NK-92 treated with Interleukin-12 subunit alpha and Interleukin-12 subunit beta, amount 100 ng/mL, for 24 hours (cell line): ENCODE measurements at regions not wholly inside any gene's neighbourhood (a gene's known extent, or its start where the extent isn't known, plus 50 kb on each side); places are given as distances from the start of the nearest gene placed in this dataset.
"Not testable (repeated sequence)": the region's sequence is repeated elsewhere in the genome, so short reads cannot be mapped to it uniquely, and the experiment has no call there.

Experiments
- DNase-seq: peaks from one replicate; lab custom pipeline; 2025; lab: John Stamatoyannopoulos, UW

GRCh38 chr2:198296665-198297308 lies 492.4 kb downstream of the PLCL1 start:
- peak; percentile 12 for DNase-seq

GRCh38 chr2:198293281-198293680 lies 488.9 kb downstream of the PLCL1 start:
- DNase-seq, result no peak

GRCh38 chr2:198289811-198290210 lies 485.4 kb downstream of the PLCL1 start:
- no peak for DNase-seq

- no peak for DNase-seq
Measured at GRCh38 chr2:198287706-198288105, 483.3 kb downstream of the PLCL1 start.

GRCh38 chr2:198285216-198285615 lies 480.8 kb downstream of the PLCL1 start:
- no peak for DNase-seq

- no peak for DNase-seq
Measured at GRCh38 chr2:198283146-198283545, 478.8 kb downstream of the PLCL1 start.

- DNase-seq, result no peak
Measured at GRCh38 chr2:198282061-198282460, 477.7 kb downstream of the PLCL1 start.

- DNase-seq, result no peak
Measured at GRCh38 chr2:198280145-198280544, 475.8 kb downstream of the PLCL1 start.

GRCh38 chr2:198279026-198279425 lies 474.6 kb downstream of the PLCL1 start:
- no peak for DNase-seq

- DNase-seq, result no peak
Measured at GRCh38 chr2:198277181-198277580, 472.8 kb downstream of the PLCL1 start.

GRCh38 chr2:198273660-198274059 lies 469.3 kb downstream of the PLCL1 start:
- DNase-seq, result no peak

GRCh38 chr2:198270157-198270556 lies 465.8 kb downstream of the PLCL1 start:
- not testable (repeated sequence) for DNase-seq

GRCh38 chr2:198268519-198268918 lies 464.1 kb downstream of the PLCL1 start:
- no peak for DNase-seq

GRCh38 chr2:198259496-198259895 lies 455.1 kb downstream of the PLCL1 start:
- no peak for DNase-seq

GRCh38 chr2:198254536-198255090 lies 450.2 kb downstream of the PLCL1 start:
- no peak for DNase-seq

- no peak for DNase-seq
Measured at GRCh38 chr2:198253995-198254394, 449.6 kb downstream of the PLCL1 start.

GRCh38 chr2:198252472-198252871 lies 448.1 kb downstream of the PLCL1 start:
- DNase-seq, result no peak

- DNase-seq, result no peak
Measured at GRCh38 chr2:198242093-198242492, 437.7 kb downstream of the PLCL1 start.

- DNase-seq, result no peak
Measured at GRCh38 chr2:198238429-198238828, 434.0 kb downstream of the PLCL1 start.

GRCh38 chr2:198236338-198236737 lies 431.9 kb downstream of the PLCL1 start:
- DNase-seq, result no peak

GRCh38 chr2:198232281-198232680 lies 427.9 kb downstream of the PLCL1 start:
- no peak for DNase-seq

- no peak for DNase-seq
Measured at GRCh38 chr2:198231562-198231961, 427.2 kb downstream of the PLCL1 start.

GRCh38 chr2:198220763-198221610 lies 416.6 kb downstream of the PLCL1 start:
- no peak for DNase-seq
